H1 (cell line): ENCODE measurements at regions not wholly inside any gene's neighbourhood (a gene's known extent, or its start where the extent isn't known, plus 50 kb on each side); places are given as distances from the start of the nearest gene placed in this dataset.

Source experiments
- CTCF ChIA-PET: fragments of 300-600 bp; sonication (Branson Sonifier 250); formaldehyde crosslinking; loops from one replicate; lab custom pipeline; 2021; ENCODE audit not compliant: partially characterized antibody; lab: Charles Lee
- POLR2A ChIA-PET: fragments of 300-600 bp; sonication (Branson Sonifier 250); formaldehyde crosslinking; loops from one replicate; lab custom pipeline; 2021; ENCODE audit warnings: inconsistent platforms; ENCODE audit not compliant: partially characterized antibody; lab: Charles Lee
- DNase-seq, 2 experiments: peaks; one replicate each; pipeline versions ENCODE4 v3.0.0 to v3.0.0-alpha.2; 2010 to 2022; ENCODE audit warnings: low spot score in 2 of 2, low read depth in 1 of 2, mixed read lengths in 1 of 2
- FAIRE-seq: peaks from 2 replicates; lab custom pipeline; 2011; peaks lifted over from hg19 to GRCh38; lab: Jason Lieb, UNC
- H2AFZ ChIP-seq: 2 replicates; pipeline ENCODE4 v1.8.1; 2012; ENCODE audit warnings: low read length, inconsistent platforms
- H2AK5ac ChIP-seq: 2 replicates; pipeline ENCODE4 v1.6.1; 2013; ENCODE audit warnings: low read depth, low read length
- H2BK120ac ChIP-seq: replicated peaks from 2 replicates; pipeline ENCODE3; 2013; ENCODE audit warnings: low read depth, low read length, inconsistent platforms
- H2BK12ac ChIP-seq: 2 replicates; pipeline ENCODE4 v1.6.1; 2013; ENCODE audit warnings: low read depth, low read length
- H2BK15ac ChIP-seq: 2 replicates; pipeline ENCODE4 v1.6.1; 2013; ENCODE audit warnings: low read length
- H2BK20ac ChIP-seq: 2 replicates; pipeline ENCODE4 v1.6.1; 2013; ENCODE audit warnings: low read length
- H2BK5ac ChIP-seq: 2 replicates; pipeline ENCODE4 v1.6.1; 2013; ENCODE audit warnings: low read depth, low read length
- H3K14ac ChIP-seq: 2 replicates; pipeline ENCODE4 v1.6.1; 2013; ENCODE audit warnings: inconsistent platforms; ENCODE audit not compliant: insufficient read length
- H3K18ac ChIP-seq: 2 replicates; pipeline ENCODE4 v1.6.1; 2013; ENCODE audit warnings: low read length; ENCODE audit errors: extremely low read depth
- H3K23ac ChIP-seq: 2 replicates; pipeline ENCODE4 v1.6.1; 2013; ENCODE audit warnings: inconsistent platforms; ENCODE audit not compliant: insufficient read length
- H3K23me2 ChIP-seq: 2 replicates; pipeline ENCODE4 v1.6.1; 2013; ENCODE audit warnings: low read depth, low read length
- H3K27ac ChIP-seq: 2 replicates; pipeline ENCODE4 v1.6.1; 2011; ENCODE audit warnings: low read depth, low read length, inconsistent platforms
- H3K27me3 ChIP-seq, 4 experiments: replicated peaks in 1 of 4; 1 replicate in 1 of 4; 2 replicates in 3 of 4; pipeline versions ENCODE4 v1.6.1 to v1.8.1; 2011 to 2013; ENCODE audit warnings: low read length in 3 of 4, mild to moderate bottlenecking in 3 of 4, inconsistent platforms in 2 of 4, mixed read lengths in 2 of 4, moderate library complexity in 1 of 4; ENCODE audit not compliant: control insufficient read depth in 3 of 4, insufficient read depth in 3 of 4; ENCODE audit errors: extremely low read depth in 1 of 4
- H3K36me3 ChIP-seq, 4 experiments: 2 replicates each; pipeline versions ENCODE4 v1.6.1 to v1.8.1; 2011 to 2013; ENCODE audit warnings: mild to moderate bottlenecking in 4 of 4, low read length in 3 of 4, moderate library complexity in 2 of 4, control low read depth in 1 of 4, inconsistent platforms in 1 of 4; ENCODE audit not compliant: insufficient read depth in 4 of 4, control insufficient read depth in 2 of 4
- H3K4ac ChIP-seq: replicated peaks from 2 replicates; pipeline ENCODE3; 2013; ENCODE audit warnings: low read length, low read depth, mixed read lengths, inconsistent platforms; ENCODE audit not compliant: insufficient read length
- H3K4me1 ChIP-seq, 4 experiments: replicated peaks in 1 of 4; 1 replicate in 1 of 4; 2 replicates in 3 of 4; pipeline versions ENCODE4 v1.6.1 to v1.8.1; 2011 to 2013; ENCODE audit warnings: low read length in 3 of 4, inconsistent platforms in 2 of 4, mixed read lengths in 1 of 4; ENCODE audit not compliant: insufficient read depth in 4 of 4, control insufficient read depth in 3 of 4
- H3K4me2 ChIP-seq, 2 experiments: 2 replicates each; pipeline versions ENCODE4 v1.6.1 to v1.8.1; 2011 to 2013; ENCODE audit warnings: low read depth in 2 of 2, low read length in 2 of 2, control low read depth in 1 of 2, inconsistent platforms in 1 of 2, mild to moderate bottlenecking in 1 of 2; ENCODE audit not compliant: insufficient read depth in 1 of 2
- H3K4me3 ChIP-seq, 4 experiments: fragments of 200-600, 300-600 bp in 1 of 4; sonication (generic), shearing (Covaris generic), sonication (Bioruptor Twin) in 1 of 4; 2 replicates each; pipeline versions ENCODE4 v1.5.1 to v1.8.1; 2011 to 2016; ENCODE audit warnings: low read length in 4 of 4, low read depth in 3 of 4, control low read depth in 2 of 4, inconsistent platforms in 2 of 4, mild to moderate bottlenecking in 2 of 4, mixed read lengths in 1 of 4, moderate library complexity in 1 of 4; ENCODE audit not compliant: insufficient read depth in 2 of 4; ENCODE audit errors: extremely low read depth in 1 of 4
- H3K56ac ChIP-seq: replicated peaks from 2 replicates; pipeline ENCODE3; 2013; ENCODE audit warnings: low read depth, mild to moderate bottlenecking, mixed read lengths, low read length, inconsistent platforms; ENCODE audit not compliant: insufficient read length
- H3K79me1 ChIP-seq: 2 replicates; pipeline ENCODE4 v1.6.1; 2013; ENCODE audit warnings: low read depth, low read length, control low read depth
- H3K79me2 ChIP-seq, 2 experiments: 2 replicates each; pipeline versions ENCODE4 v1.6.1 to v1.8.1; 2012 to 2013; ENCODE audit warnings: low read length in 2 of 2, mild to moderate bottlenecking in 2 of 2, inconsistent platforms in 1 of 2; ENCODE audit not compliant: insufficient read depth in 2 of 2, control insufficient read depth in 1 of 2
- H3K9ac ChIP-seq, 4 experiments: replicated peaks in 1 of 4; 1 replicate in 1 of 4; 2 replicates in 3 of 4; pipeline versions ENCODE4 v1.6.1 to v1.8.1; 2011 to 2013; ENCODE audit warnings: low read depth in 3 of 4, low read length in 3 of 4, control low read depth in 2 of 4, mild to moderate bottlenecking in 2 of 4, moderate library complexity in 2 of 4, inconsistent platforms in 1 of 4; ENCODE audit errors: extremely low read depth in 1 of 4
- H3K9me3 ChIP-seq, 2 experiments: 2 replicates each; pipeline versions ENCODE4 v1.6.1 to v1.8.1; 2012 to 2013; ENCODE audit warnings: mild to moderate bottlenecking in 2 of 2, moderate library complexity in 2 of 2, control low read depth in 1 of 2, inconsistent platforms in 1 of 2, low read depth in 1 of 2, low read length in 1 of 2, mixed read lengths in 1 of 2; ENCODE audit not compliant: insufficient read depth in 2 of 2
- H4K20me1 ChIP-seq, 2 experiments: replicated peaks in 1 of 2; 2 replicates each; pipeline versions ENCODE3 to v1.8.1; 2011 to 2013; ENCODE audit warnings: inconsistent platforms in 2 of 2, low read length in 2 of 2, mild to moderate bottlenecking in 1 of 2; ENCODE audit not compliant: insufficient read depth in 2 of 2, control insufficient read depth in 1 of 2
- H4K5ac ChIP-seq: 2 replicates; pipeline ENCODE4 v1.6.1; 2013; ENCODE audit warnings: low read length, low read depth, mixed read lengths, inconsistent platforms; ENCODE audit not compliant: insufficient read length
- H4K8ac ChIP-seq: 2 replicates; pipeline ENCODE4 v1.8.0; 2013; ENCODE audit warnings: mild to moderate bottlenecking, moderate library complexity, low read length, inconsistent platforms; ENCODE audit not compliant: insufficient read depth; ENCODE audit errors: extremely low read depth
- H4K91ac ChIP-seq: replicated peaks from 2 replicates; pipeline ENCODE3; 2013; ENCODE audit warnings: low read length, mixed read lengths, inconsistent platforms; ENCODE audit not compliant: insufficient read length
- EP300 ChIP-seq, 2 experiments: IDR thresholded peaks; 1 replicate in 1 of 2; 2 replicates in 1 of 2; pipeline ENCODE4 v1.6.1; 2011 to 2012; ENCODE audit warnings: low read depth in 2 of 2, low read length in 2 of 2, mild to moderate bottlenecking in 2 of 2, borderline replicate concordance in 1 of 2, inconsistent platforms in 1 of 2, moderate library complexity in 1 of 2
- MAFK ChIP-seq: IDR thresholded peaks from 2 replicates; pipeline ENCODE4 v1.6.1; 2012; ENCODE audit warnings: low read depth, mild to moderate bottlenecking, improper control_type of control experiment, low read length
- RAD21 ChIP-seq, 2 experiments: IDR thresholded peaks in 1 of 2; conservative IDR thresholded peaks in 1 of 2; 2 replicates each; pipeline ENCODE4 v1.6.1; 2011; ENCODE audit warnings: low read depth in 2 of 2, low read length in 2 of 2, improper control_type of control experiment in 1 of 2, inconsistent platforms in 1 of 2, mild to moderate bottlenecking in 1 of 2, moderate library complexity in 1 of 2
- RBBP5 ChIP-seq: IDR thresholded peaks from 2 replicates; pipeline ENCODE4 v1.7.1; 2012; ENCODE audit warnings: low read depth, mild to moderate bottlenecking, inconsistent platforms, low read length, moderate library complexity, borderline replicate concordance
- SIRT6 ChIP-seq: IDR thresholded peaks from one replicate; pipeline ENCODE4 v1.7.1; 2012; ENCODE audit warnings: low read length, inconsistent platforms
- SP1 ChIP-seq: IDR thresholded peaks from 2 replicates; pipeline ENCODE4 v1.6.1; 2011; ENCODE audit warnings: low read depth, low read length
- SP2 ChIP-seq: IDR thresholded peaks from 2 replicates; pipeline ENCODE4 v1.6.1; 2012; ENCODE audit warnings: mild to moderate bottlenecking, low read length, inconsistent platforms
- SP4 ChIP-seq: IDR thresholded peaks from 2 replicates; pipeline ENCODE4 v1.6.1; 2012; ENCODE audit warnings: low read length, inconsistent platforms
- TAF7 ChIP-seq: optimal IDR thresholded peaks from 2 replicates; pipeline ENCODE3; 2011; ENCODE audit warnings: low read depth, mild to moderate bottlenecking, inconsistent platforms, low read length, moderate library complexity, borderline replicate concordance
- TEAD4 ChIP-seq: IDR thresholded peaks from 2 replicates; pipeline ENCODE4 v1.6.1; 2012; ENCODE audit warnings: low read depth, low read length, inconsistent platforms, mixed read lengths
- USF2 ChIP-seq: IDR thresholded peaks from 2 replicates; pipeline ENCODE4 v1.6.1; 2011; ENCODE audit warnings: low read length, improper control_type of control experiment
- WGBS, 2 experiments: shearing (Covaris generic) in 1 of 2; methylation state at CpG; one replicate each; pipeline versions ENCODE4 v1.1.6 to v1.1.7; 2013 to 2015; ENCODE audit warnings: low lambda C conversion rate in 2 of 2, mixed read lengths in 2 of 2, inconsistent platforms in 1 of 2, low coverage in 1 of 2, missing lambda C conversion rate in 1 of 2; ENCODE audit not compliant: insufficient replicate concordance in 2 of 2, insufficient coverage in 1 of 2, insufficient read length in 1 of 2; ENCODE audit errors: extremely low coverage in 1 of 2, missing lambda C conversion rate in 1 of 2; 5-methylcytosine and 5-hydroxymethylcytosine counted together
- TF ChIP-seq, protein P1 (sequence below): IDR thresholded peaks from 2 replicates; pipeline ENCODE4 v1.6.1; 2012; ENCODE audit warnings: low read length, inconsistent platforms

DNA sequence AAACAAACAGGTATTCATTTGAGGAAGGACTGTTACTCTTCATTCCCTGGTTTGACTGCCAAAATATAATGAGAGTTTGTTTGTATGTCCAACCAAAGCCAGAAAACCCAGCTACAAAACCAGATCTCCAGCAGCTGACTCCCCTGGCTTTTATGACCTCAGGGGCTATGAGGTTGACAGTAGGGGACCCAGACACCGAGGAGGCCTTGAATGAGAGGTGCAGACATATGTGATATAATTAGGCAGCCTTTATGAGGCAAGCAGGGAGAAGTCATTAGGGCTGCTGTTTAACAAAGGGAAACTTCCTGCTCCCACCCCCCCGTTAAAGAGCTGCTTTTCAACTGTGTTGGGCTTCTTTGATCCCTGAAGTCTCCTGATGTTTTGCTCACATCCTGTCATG lies 236.7 kb downstream of the SLC4A3 start:
- H2BK20ac ChIP-seq, result no peak overlapping the region
- H2BK120ac ChIP-seq, result no peak overlapping the region
- no peak overlapping the region for H2AFZ ChIP-seq
- no peak overlapping the region for H4K5ac ChIP-seq
- H4K20me1 ChIP-seq, result no peaks in the 10 kb centered on the region
- H2AK5ac ChIP-seq, result no peak overlapping the region
- H3K79me1 ChIP-seq, result no peaks in the 10 kb centered on the region
- H3K27ac ChIP-seq, result no peak overlapping the region
- H3K4me3 ChIP-seq, result no peak overlapping the region
- no peaks in the 10 kb centered on the region for H3K9me3 ChIP-seq
- H3K79me2 ChIP-seq, result no peaks in the 10 kb centered on the region
- H4K8ac ChIP-seq, result no peak overlapping the region
- no peaks in the 10 kb centered on the region for H3K36me3 ChIP-seq
- H3K9ac ChIP-seq, result no peak overlapping the region
- H2BK15ac ChIP-seq, result no peak overlapping the region
- no peaks in the 10 kb centered on the region for H3K23me2 ChIP-seq
- no peak overlapping the region for H3K14ac ChIP-seq
- no peak overlapping the region for H3K18ac ChIP-seq
- H3K23ac ChIP-seq, result no peak overlapping the region
- no peak overlapping the region for H2BK12ac ChIP-seq
- peaks cover 0 to 1% (median 0%) of the 10 kb centered on the region in 4 experiments; a peak in 1 of 7 replicates for H3K27me3 ChIP-seq
- 78% methylated on average over 2 of the region's 2 CpGs; no CpG with 5 or more reads in 1 of the 2 experiments for WGBS, 2 experiments
- CTCF ChIA-PET, result interaction anchor here (1.3 to 1.8 kb wide), 3 partner anchors 13 to 114 kb away, joined by 3 to 4 read pairs (median 4); no protein-coding TSS in a partner anchor
- DNase-seq, result no peak
- no peak overlapping the region for H4K91ac ChIP-seq
- H3K4me1 ChIP-seq, result no peaks in the 10 kb centered on the region
- no peak overlapping the region for H3K4ac ChIP-seq
- no peak overlapping the region for H3K4me2 ChIP-seq
- FAIRE-seq, result no peak
- no peak overlapping the region for H2BK5ac ChIP-seq
- no peak overlapping the region for H3K56ac ChIP-seq
- POLR2A ChIA-PET, result no interaction called here
- TF ChIP-seq SP1, result no peak
- TF ChIP-seq, protein P1, sequence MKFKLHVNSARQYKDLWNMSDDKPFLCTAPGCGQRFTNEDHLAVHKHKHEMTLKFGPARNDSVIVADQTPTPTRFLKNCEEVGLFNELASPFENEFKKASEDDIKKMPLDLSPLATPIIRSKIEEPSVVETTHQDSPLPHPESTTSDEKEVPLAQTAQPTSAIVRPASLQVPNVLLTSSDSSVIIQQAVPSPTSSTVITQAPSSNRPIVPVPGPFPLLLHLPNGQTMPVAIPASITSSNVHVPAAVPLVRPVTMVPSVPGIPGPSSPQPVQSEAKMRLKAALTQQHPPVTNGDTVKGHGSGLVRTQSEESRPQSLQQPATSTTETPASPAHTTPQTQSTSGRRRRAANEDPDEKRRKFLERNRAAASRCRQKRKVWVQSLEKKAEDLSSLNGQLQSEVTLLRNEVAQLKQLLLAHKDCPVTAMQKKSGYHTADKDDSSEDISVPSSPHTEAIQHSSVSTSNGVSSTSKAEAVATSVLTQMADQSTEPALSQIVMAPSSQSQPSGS, result no peak
- TF ChIP-seq SP4, result no peak
- no peak for TF ChIP-seq SIRT6
- no peak for TF ChIP-seq TAF7
- no peak for TF ChIP-seq RAD21 (IDR thresholded peaks at IDR 0.05 in 1 of 2, conservative IDR thresholded peaks at IDR 0.05 in 1 of 2; ENCODE audit: low read depth in 2 of 2, low read length in 2 of 2)
- TF ChIP-seq MAFK, result no peak
- no peak for TF ChIP-seq EP300 (IDR thresholded peaks at IDR 0.05; ENCODE audit: borderline replicate concordance in 1 of 2, low read depth in 2 of 2, low read length in 2 of 2)
- no peak for TF ChIP-seq TEAD4
- TF ChIP-seq SP2, result no peak
- TF ChIP-seq USF2, result no peak
- TF ChIP-seq RBBP5, result no peak
